ENCODE measurements at regions not wholly inside any gene's neighbourhood (a gene's known extent, or its start where the extent isn't known, plus 50 kb on each side); places are given as distances from the start of the nearest gene placed in this dataset.

GRCh38 chr6:68575765-68576439, 59.2 kb upstream of the ADGRB3 start (continued):
- TF ChIP-seq CHAMP1 (IDR thresholded peaks at IDR 0.05) (no peak), ZNF57 (CRISPR knock-in tag; IDR thresholded peaks at IDR 0.05) (no peak), YBX1 (IDR thresholded peaks at IDR 0.05) (no peak), VEZF1 (CRISPR knock-in tag; IDR thresholded peaks at IDR 0.05) (peak; percentile 42; the same call in 1 of the 2 replicates), PHB2 (IDR thresholded peaks at IDR 0.05; ENCODE audit: low read depth) (no peak), RNF219 (CRISPR knock-in tag; IDR thresholded peaks at IDR 0.05) (no peak), CBX3 (IDR thresholded peaks at IDR 0.05; ENCODE audit: borderline replicate concordance in 1 of 2, low read length in 2 of 2) (peak in 1 of 2 experiments; percentile 67; a peak in 1 of 3 replicates), TCF3 (CRISPR knock-in tag; IDR thresholded peaks at IDR 0.05) (no peak), ZEB2 (IDR thresholded peaks at IDR 0.05) (no peak), CHD1 (IDR thresholded peaks at IDR 0.05; ENCODE audit: low read length) (no peak), SIN3B (IDR thresholded peaks at IDR 0.05; ENCODE audit: low read depth) (no peak), YY1 (IDR thresholded peaks at IDR 0.05; ENCODE audit: borderline replicate concordance in 1 of 3, control insufficient read depth in 1 of 3, extremely low read depth in 1 of 3, insufficient read depth in 3 of 3, insufficient read length in 1 of 3, insufficient replicate concordance in 2 of 3, low read depth in 1 of 3, low read length in 2 of 3) (peak in 2 of 3 experiments; percentile 50 to 75), CHD4 (IDR thresholded peaks at IDR 0.05; ENCODE audit: insufficient read depth, insufficient replicate concordance, low read depth, low read length, poor library complexity, severe bottlenecking) (no peak), E2F6 (IDR thresholded peaks at IDR 0.05; ENCODE audit: borderline replicate concordance in 1 of 2, extremely low read depth in 1 of 2, insufficient read depth in 1 of 2, insufficient read length in 1 of 2, low read depth in 1 of 2, low read length in 1 of 2, poor library complexity in 1 of 2, severe bottlenecking in 1 of 2) (peak in 1 of 2 experiments; percentile 60), MEIS2 (IDR thresholded peaks at IDR 0.05; ENCODE audit: partially characterized antibody) (no peak), ZNF589 (CRISPR knock-in tag; IDR thresholded peaks at IDR 0.05; ENCODE audit: low read depth) (no peak)
- TF ChIP-seq, protein P1, sequence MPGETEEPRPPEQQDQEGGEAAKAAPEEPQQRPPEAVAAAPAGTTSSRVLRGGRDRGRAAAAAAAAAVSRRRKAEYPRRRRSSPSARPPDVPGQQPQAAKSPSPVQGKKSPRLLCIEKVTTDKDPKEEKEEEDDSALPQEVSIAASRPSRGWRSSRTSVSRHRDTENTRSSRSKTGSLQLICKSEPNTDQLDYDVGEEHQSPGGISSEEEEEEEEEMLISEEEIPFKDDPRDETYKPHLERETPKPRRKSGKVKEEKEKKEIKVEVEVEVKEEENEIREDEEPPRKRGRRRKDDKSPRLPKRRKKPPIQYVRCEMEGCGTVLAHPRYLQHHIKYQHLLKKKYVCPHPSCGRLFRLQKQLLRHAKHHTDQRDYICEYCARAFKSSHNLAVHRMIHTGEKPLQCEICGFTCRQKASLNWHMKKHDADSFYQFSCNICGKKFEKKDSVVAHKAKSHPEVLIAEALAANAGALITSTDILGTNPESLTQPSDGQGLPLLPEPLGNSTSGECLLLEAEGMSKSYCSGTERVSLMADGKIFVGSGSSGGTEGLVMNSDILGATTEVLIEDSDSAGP (CRISPR knock-in tag; IDR thresholded peaks at IDR 0.05): no peak

Data from K562 (cell line).